ENCODE measurements at regions not wholly inside any gene's neighbourhood (a gene's known extent, or its start where the extent isn't known, plus 50 kb on each side); places are given as distances from the start of the nearest gene placed in this dataset.

GRCh38 chr2:35783723-35784122 is 571.9 kb upstream of the CRIM1 start:
- no peaks in the 10 kb centered on the region for H3K27me3 ChIP-seq
- TF ChIP-seq Cebpa-rat (IDR thresholded peaks at IDR 0.05): no peak
- H3K9me3 ChIP-seq: peaks cover 27% of the 10 kb centered on the region
- H3K9ac ChIP-seq: no peak overlapping the region
- no peak overlapping the region for H3K4me2 ChIP-seq
- H3K27ac ChIP-seq: no peak overlapping the region
- H3K4me1 ChIP-seq: no peaks in the 10 kb centered on the region
- no peaks in the 10 kb centered on the region for H4K20me1 ChIP-seq
- no peaks in the 10 kb centered on the region for H3K36me3 ChIP-seq
- no peak overlapping the region for H3K4me3 ChIP-seq

GRCh38 chr2:35741556-35741955 is 614.0 kb upstream of the CRIM1 start:
- no peaks in the 10 kb centered on the region for H3K9me3 ChIP-seq
- no peak overlapping the region for H3K27ac ChIP-seq
- no peaks in the 10 kb centered on the region for H3K27me3 ChIP-seq
- H3K9ac ChIP-seq: no peak overlapping the region
- H3K4me1 ChIP-seq: no peaks in the 10 kb centered on the region
- no peak overlapping the region for H3K4me2 ChIP-seq
- TF ChIP-seq Cebpa-rat (IDR thresholded peaks at IDR 0.05): no peak
- H4K20me1 ChIP-seq: no peaks in the 10 kb centered on the region
- H3K4me3 ChIP-seq: no peak overlapping the region
- no peaks in the 10 kb centered on the region for H3K36me3 ChIP-seq

GRCh38 chr2:35731674-35732073 is 623.9 kb upstream of the CRIM1 start:
- H3K27ac ChIP-seq: no peak overlapping the region
- no peaks in the 10 kb centered on the region for H3K36me3 ChIP-seq
- no peak overlapping the region for H3K4me2 ChIP-seq
- H3K9ac ChIP-seq: no peak overlapping the region
- H3K9me3 ChIP-seq: no peaks in the 10 kb centered on the region
- no peaks in the 10 kb centered on the region for H4K20me1 ChIP-seq
- H3K4me1 ChIP-seq: no peaks in the 10 kb centered on the region
- TF ChIP-seq Cebpa-rat (IDR thresholded peaks at IDR 0.05): no peak
- no peak overlapping the region for H3K4me3 ChIP-seq
- no peaks in the 10 kb centered on the region for H3K27me3 ChIP-seq

DNA sequence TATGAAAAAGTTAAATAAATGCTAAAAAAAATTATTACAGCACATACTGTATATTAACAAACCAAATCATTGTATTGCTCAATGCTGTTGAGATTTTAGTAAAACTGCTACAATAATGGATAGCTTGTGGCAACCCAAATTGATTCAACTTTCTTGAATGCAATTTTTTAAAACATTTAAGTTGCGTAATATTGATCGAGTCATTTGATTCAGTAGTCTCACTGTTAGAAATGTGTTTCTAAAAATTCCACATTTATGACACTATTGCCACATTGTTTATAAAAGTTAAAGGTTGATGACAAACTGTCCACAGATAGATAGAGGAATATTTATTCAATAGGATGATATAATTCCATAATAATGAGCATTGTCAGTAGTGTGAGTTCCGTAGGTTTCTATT is 640.7 kb upstream of the CRIM1 start:
- Histone ChIP-seq H3K9ac (no peak overlapping the region), H3K36me3 (no peaks in the 10 kb centered on the region), H3K27me3 (no peaks in the 10 kb centered on the region), H3K4me3 (no peak overlapping the region), H3K27ac (no peak overlapping the region), H4K20me1 (no peaks in the 10 kb centered on the region), H3K9me3 (no peaks in the 10 kb centered on the region), H3K4me1 (no peaks in the 10 kb centered on the region), H3K4me2 (no peak overlapping the region)
- TF ChIP-seq Cebpa-rat (IDR thresholded peaks at IDR 0.05): no peak

GRCh38 chr2:35708411-35708923 is 647.1 kb upstream of the CRIM1 start:
- Histone ChIP-seq H3K4me3 (no peak overlapping the region), H3K27ac (no peak overlapping the region), H3K9me3 (no peaks in the 10 kb centered on the region), H3K4me1 (no peaks in the 10 kb centered on the region), H3K27me3 (no peaks in the 10 kb centered on the region), H3K4me2 (no peak overlapping the region), H4K20me1 (no peaks in the 10 kb centered on the region), H3K9ac (no peak overlapping the region), H3K36me3 (no peaks in the 10 kb centered on the region)
- TF ChIP-seq Cebpa-rat (IDR thresholded peaks at IDR 0.05): no peak

GRCh38 chr2:35688309-35688708 is 667.3 kb upstream of the CRIM1 start:
- H3K27ac ChIP-seq: no peak overlapping the region
- no peaks in the 10 kb centered on the region for H3K4me1 ChIP-seq
- H3K4me2 ChIP-seq: no peak overlapping the region
- no peaks in the 10 kb centered on the region for H3K27me3 ChIP-seq
- no peaks in the 10 kb centered on the region for H3K36me3 ChIP-seq
- H4K20me1 ChIP-seq: no peaks in the 10 kb centered on the region
- H3K4me3 ChIP-seq: no peak overlapping the region
- H3K9ac ChIP-seq: no peak overlapping the region
- no peak for TF ChIP-seq Cebpa-rat (IDR thresholded peaks at IDR 0.05)
- H3K9me3 ChIP-seq: no peaks in the 10 kb centered on the region

- TF ChIP-seq Cebpa-rat (IDR thresholded peaks at IDR 0.05): no peak
- no peak overlapping the region for H3K9ac ChIP-seq
- H3K27me3 ChIP-seq: no peaks in the 10 kb centered on the region
- no peaks in the 10 kb centered on the region for H4K20me1 ChIP-seq
- H3K9me3 ChIP-seq: no peaks in the 10 kb centered on the region
- no peak overlapping the region for H3K4me3 ChIP-seq
- H3K4me1 ChIP-seq: no peaks in the 10 kb centered on the region
- no peak overlapping the region for H3K4me2 ChIP-seq
- H3K27ac ChIP-seq: no peak overlapping the region
- no peaks in the 10 kb centered on the region for H3K36me3 ChIP-seq
Observed at GRCh38 chr2:35651688-35652323, 703.8 kb upstream of the CRIM1 start.

DNA sequence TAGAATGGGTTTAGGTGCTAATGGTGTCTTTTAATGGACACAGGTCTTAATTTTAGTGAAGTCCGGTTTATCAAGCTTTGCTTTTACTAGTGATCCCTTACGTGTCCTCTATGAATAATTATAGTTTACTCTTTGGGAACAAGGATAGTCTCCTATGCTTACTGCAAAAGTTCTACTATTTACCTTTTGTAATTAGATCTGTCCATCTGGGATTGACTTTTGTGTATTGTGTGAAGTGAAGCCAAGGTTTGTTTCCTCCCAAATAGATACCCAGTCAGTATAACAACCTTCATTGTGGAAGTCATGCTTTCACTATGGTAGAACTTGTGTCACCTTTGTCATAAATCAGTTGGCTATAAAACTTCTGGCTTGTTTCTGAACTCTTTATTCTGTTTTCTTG is 740.9 kb upstream of the CRIM1 start:
- H3K4me3 ChIP-seq: no peak overlapping the region
- H3K9me3 ChIP-seq: no peaks in the 10 kb centered on the region
- no peak for TF ChIP-seq Cebpa-rat (IDR thresholded peaks at IDR 0.05)
- no peaks in the 10 kb centered on the region for H4K20me1 ChIP-seq
- H3K27ac ChIP-seq: no peak overlapping the region
- no peaks in the 10 kb centered on the region for H3K27me3 ChIP-seq
- H3K36me3 ChIP-seq: no peaks in the 10 kb centered on the region
- H3K4me2 ChIP-seq: no peak overlapping the region
- no peak overlapping the region for H3K9ac ChIP-seq
- no peaks in the 10 kb centered on the region for H3K4me1 ChIP-seq

- no peak overlapping the region for H3K27ac ChIP-seq
- no peaks in the 10 kb centered on the region for H3K36me3 ChIP-seq
- no peak for TF ChIP-seq Cebpa-rat (IDR thresholded peaks at IDR 0.05)
- no peaks in the 10 kb centered on the region for H3K27me3 ChIP-seq
- H3K4me2 ChIP-seq: no peak overlapping the region
- H3K9me3 ChIP-seq: no peaks in the 10 kb centered on the region
- H4K20me1 ChIP-seq: no peaks in the 10 kb centered on the region
- H3K4me3 ChIP-seq: no peak overlapping the region
- H3K4me1 ChIP-seq: no peaks in the 10 kb centered on the region
- no peak overlapping the region for H3K9ac ChIP-seq
Observed at GRCh38 chr2:35606394-35606793, 749.2 kb upstream of the CRIM1 start.

- Histone ChIP-seq H3K9ac (no peak overlapping the region), H3K9me3 (peaks cover 25% of the 10 kb centered on the region), H3K4me1 (no peaks in the 10 kb centered on the region), H3K36me3 (no peaks in the 10 kb centered on the region), H4K20me1 (no peaks in the 10 kb centered on the region), H3K27me3 (no peaks in the 10 kb centered on the region), H3K27ac (no peak overlapping the region), H3K4me2 (no peak overlapping the region), H3K4me3 (no peak overlapping the region)
- no peak for TF ChIP-seq Cebpa-rat (IDR thresholded peaks at IDR 0.05)
Observed at GRCh38 chr2:35598310-35598709, 757.3 kb upstream of the CRIM1 start.

DNA sequence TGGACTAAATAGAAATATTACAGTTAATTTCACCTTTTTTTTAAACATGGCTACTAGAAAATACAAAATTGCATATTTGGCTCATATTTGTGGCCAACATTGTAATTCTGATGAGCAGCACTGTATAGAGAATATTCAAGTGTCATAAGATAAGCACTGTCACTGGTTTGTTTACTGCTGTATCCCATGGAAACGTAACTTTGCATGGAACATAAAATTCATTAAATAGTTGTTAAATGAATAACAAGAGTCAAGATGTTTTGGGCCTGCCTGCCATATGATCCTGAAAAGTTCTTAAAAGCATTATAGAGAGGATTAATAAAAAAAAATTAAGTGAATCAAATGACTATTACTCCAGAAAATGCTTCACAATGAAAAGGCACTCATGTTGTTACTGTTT is 763.7 kb upstream of the CRIM1 start:
- H3K36me3 ChIP-seq: no peaks in the 10 kb centered on the region
- H3K4me1 ChIP-seq: no peaks in the 10 kb centered on the region
- no peak overlapping the region for H3K4me3 ChIP-seq
- peaks cover 13% of the 10 kb centered on the region for H3K9me3 ChIP-seq
- no peak for TF ChIP-seq Cebpa-rat (IDR thresholded peaks at IDR 0.05)
- H3K27ac ChIP-seq: no peak overlapping the region
- no peaks in the 10 kb centered on the region for H3K27me3 ChIP-seq
- no peak overlapping the region for H3K9ac ChIP-seq
- H4K20me1 ChIP-seq: no peaks in the 10 kb centered on the region
- no peak overlapping the region for H3K4me2 ChIP-seq

Measured in BLaER1 (cell line).